IgD-negative memory B cell (primary cell): ENCODE measurements at regions not wholly inside any gene's neighbourhood (a gene's known extent, or its start where the extent isn't known, plus 50 kb on each side); places are given as distances from the start of the nearest gene placed in this dataset.

Experiments used
- H3K27ac Mint-ChIP-seq, 3 donors: one replicate each; pipeline ENCODE4 v1.8.0; 2020 to 2022; ENCODE audit warnings: mild to moderate bottlenecking in 3 of 3, mixed read lengths in 3 of 3, moderate library complexity in 1 of 3
- H3K27me3 Mint-ChIP-seq: one replicate; pipeline ENCODE4 v1.8.0; 2021; ENCODE audit warnings: mixed read lengths
- H3K36me3 Mint-ChIP-seq: one replicate; pipeline ENCODE4 v1.8.0; 2020; ENCODE audit warnings: mild to moderate bottlenecking, mixed read lengths
- H3K4me1 Mint-ChIP-seq, 3 donors: one replicate each; pipeline ENCODE4 v1.8.0; 2020 to 2022; ENCODE audit warnings: mixed read lengths in 3 of 3, mild to moderate bottlenecking in 1 of 3
- H3K4me3 Mint-ChIP-seq, 4 donors: one replicate each; pipeline ENCODE4 v1.8.0; 2020 to 2022; ENCODE audit warnings: mild to moderate bottlenecking in 4 of 4, mixed read lengths in 4 of 4, moderate library complexity in 3 of 4
- H3K9me3 Mint-ChIP-seq, 3 donors: one replicate each; pipeline ENCODE4 v1.8.0; 2020 to 2021; ENCODE audit warnings: mixed read lengths in 3 of 3, mild to moderate bottlenecking in 1 of 3

DNA sequence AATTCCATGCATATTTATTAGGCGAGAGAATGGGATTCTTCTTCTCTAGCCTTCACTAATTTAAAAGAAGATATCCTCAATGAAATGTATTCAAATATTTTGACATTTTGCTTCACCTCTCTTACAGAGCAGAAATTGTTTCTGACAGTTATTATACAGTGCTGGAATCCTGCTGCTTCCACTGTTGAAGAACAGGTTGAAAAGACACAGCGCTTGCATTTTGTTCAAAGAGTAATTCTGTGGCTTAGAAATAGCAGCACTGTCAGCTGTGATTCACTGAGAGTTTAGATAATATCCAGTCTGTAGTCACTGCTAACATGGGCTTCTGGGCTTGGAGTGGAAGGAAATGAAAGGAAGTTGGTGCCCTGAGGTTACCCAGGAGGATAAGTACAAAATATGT, 117.1 kb upstream of the FBXL4 start:
- Mint-ChIP-seq H3K27ac (no peak overlapping the region), H3K4me3 (no peak overlapping the region), H3K4me1 (peaks cover 0 to 1% (median 0%) of the 10 kb centered on the region in 3 donors), H3K36me3 (no peaks in the 10 kb centered on the region), H3K27me3 (no peaks in the 10 kb centered on the region), H3K9me3 (no peaks in the 10 kb centered on the region)

- H3K9me3 Mint-ChIP-seq = peaks cover 0 to 2% (median 0%) of the 10 kb centered on the region in 3 donors
- H3K27me3 Mint-ChIP-seq = no peaks in the 10 kb centered on the region
- H3K4me3 Mint-ChIP-seq = no peak overlapping the region
Measured at GRCh38 chr6:99036672-99037071, 88.9 kb upstream of the FBXL4 start.

GRCh38 chr6:99032396-99032795, 84.7 kb upstream of the FBXL4 start:
- Mint-ChIP-seq H3K4me1 (no peaks in the 10 kb centered on the region), H3K27ac (no peak overlapping the region), H3K27me3 (no peaks in the 10 kb centered on the region), H3K9me3 (peaks cover 2 to 4% (median 2%) of the 10 kb centered on the region in 3 donors), H3K36me3 (no peaks in the 10 kb centered on the region), H3K4me3 (no peak overlapping the region)

More at GRCh38 chr6:99036672-99037071, 88.9 kb upstream of the FBXL4 start:
- H3K36me3 Mint-ChIP-seq = no peaks in the 10 kb centered on the region
- no peak overlapping the region for H3K27ac Mint-ChIP-seq
- no peaks in the 10 kb centered on the region for H3K4me1 Mint-ChIP-seq

GRCh38 chr6:99031957-99032356, 84.2 kb upstream of the FBXL4 start:
- Mint-ChIP-seq H3K27ac (no peak overlapping the region), H3K4me1 (no peaks in the 10 kb centered on the region), H3K36me3 (no peaks in the 10 kb centered on the region), H3K4me3 (no peak overlapping the region), H3K9me3 (peaks cover 5 to 7% (median 7%) of the 10 kb centered on the region in 3 donors), H3K27me3 (no peaks in the 10 kb centered on the region)

GRCh38 chr6:99030915-99031314, 83.2 kb upstream of the FBXL4 start:
- Mint-ChIP-seq H3K4me3 (no peak overlapping the region), H3K27me3 (no peaks in the 10 kb centered on the region), H3K4me1 (no peaks in the 10 kb centered on the region), H3K27ac (no peak overlapping the region), H3K36me3 (no peaks in the 10 kb centered on the region), H3K9me3 (peaks cover 11 to 17% (median 11%) of the 10 kb centered on the region in 3 donors)

DNA sequence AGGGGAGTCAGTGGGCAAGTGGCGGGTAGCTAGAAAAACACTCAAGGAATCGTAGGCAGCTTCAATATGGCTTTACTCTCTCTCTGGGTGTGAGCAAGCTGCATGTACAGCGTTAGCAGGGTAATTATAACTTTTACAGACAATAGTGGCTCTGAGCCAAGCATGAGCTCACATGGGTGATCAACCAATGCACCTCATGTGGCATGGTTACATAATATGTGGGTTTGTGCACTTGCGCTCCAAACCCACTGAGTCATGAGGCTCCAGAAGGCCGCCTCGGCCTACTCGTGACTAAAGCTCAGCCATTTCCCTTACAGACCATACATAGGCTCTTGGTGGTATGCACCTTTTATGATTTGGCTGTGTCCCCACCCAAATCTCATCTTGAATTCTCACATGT, 78.4 kb upstream of the FBXL4 start:
- Mint-ChIP-seq H3K4me1 (no peaks in the 10 kb centered on the region), H3K4me3 (no peak overlapping the region), H3K9me3 (peaks cover 15 to 19% (median 15%) of the 10 kb centered on the region in 3 donors), H3K36me3 (no peaks in the 10 kb centered on the region), H3K27me3 (no peaks in the 10 kb centered on the region), H3K27ac (no peak overlapping the region)

GRCh38 chr6:99024089-99024488, 76.3 kb upstream of the FBXL4 start:
- no peaks in the 10 kb centered on the region for H3K36me3 Mint-ChIP-seq

GRCh38 chr6:99022039-99022609, 74.4 kb upstream of the FBXL4 start:
- Mint-ChIP-seq H3K9me3 (peaks cover 8 to 14% (median 11%) of the 10 kb centered on the region in 3 donors), H3K27me3 (peaks cover 2% of the 10 kb centered on the region), H3K4me3 (no peak overlapping the region), H3K4me1 (no peaks in the 10 kb centered on the region), H3K27ac (no peak overlapping the region), H3K36me3 (no peaks in the 10 kb centered on the region)

More at GRCh38 chr6:99024089-99024488, 76.3 kb upstream of the FBXL4 start:
- no peaks in the 10 kb centered on the region for H3K27me3 Mint-ChIP-seq
- H3K4me1 Mint-ChIP-seq = no peaks in the 10 kb centered on the region
- H3K4me3 Mint-ChIP-seq = no peak overlapping the region
- no peak overlapping the region for H3K27ac Mint-ChIP-seq
- peaks cover 15 to 19% (median 15%) of the 10 kb centered on the region in 3 donors for H3K9me3 Mint-ChIP-seq

- H3K27me3 Mint-ChIP-seq = peaks cover 2% of the 10 kb centered on the region
- H3K4me3 Mint-ChIP-seq = no peak overlapping the region
- no peaks in the 10 kb centered on the region for H3K36me3 Mint-ChIP-seq
- no peaks in the 10 kb centered on the region for H3K9me3 Mint-ChIP-seq
- no peaks in the 10 kb centered on the region for H3K4me1 Mint-ChIP-seq
- H3K27ac Mint-ChIP-seq = no peak overlapping the region
Measured at GRCh38 chr6:99019381-99019780, 71.6 kb upstream of the FBXL4 start.

DNA sequence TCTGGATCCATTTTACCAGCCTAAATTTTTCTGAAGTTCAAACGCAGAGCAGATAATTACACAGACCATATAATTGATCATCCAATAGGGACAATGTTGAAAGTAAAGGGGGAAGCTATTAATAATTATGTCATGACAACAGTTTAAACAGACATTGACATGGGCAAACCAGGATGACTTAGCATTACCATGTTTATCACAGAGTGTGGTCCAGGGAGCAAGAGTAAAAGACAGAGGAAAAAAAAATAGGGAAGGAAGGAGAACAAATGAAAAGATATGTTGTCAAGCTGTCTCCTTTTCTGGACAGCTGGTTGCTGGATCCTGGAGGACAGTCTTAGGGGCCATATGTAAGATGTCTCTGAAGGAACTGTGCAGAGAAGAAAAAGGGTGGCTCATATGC, 69.4 kb upstream of the FBXL4 start:
- H3K27ac Mint-ChIP-seq = no peak overlapping the region
- peaks cover 3% of the 10 kb centered on the region for H3K27me3 Mint-ChIP-seq
- H3K4me3 Mint-ChIP-seq = no peak overlapping the region
- no peaks in the 10 kb centered on the region for H3K9me3 Mint-ChIP-seq
- no peaks in the 10 kb centered on the region for H3K36me3 Mint-ChIP-seq
- H3K4me1 Mint-ChIP-seq = no peaks in the 10 kb centered on the region

DNA sequence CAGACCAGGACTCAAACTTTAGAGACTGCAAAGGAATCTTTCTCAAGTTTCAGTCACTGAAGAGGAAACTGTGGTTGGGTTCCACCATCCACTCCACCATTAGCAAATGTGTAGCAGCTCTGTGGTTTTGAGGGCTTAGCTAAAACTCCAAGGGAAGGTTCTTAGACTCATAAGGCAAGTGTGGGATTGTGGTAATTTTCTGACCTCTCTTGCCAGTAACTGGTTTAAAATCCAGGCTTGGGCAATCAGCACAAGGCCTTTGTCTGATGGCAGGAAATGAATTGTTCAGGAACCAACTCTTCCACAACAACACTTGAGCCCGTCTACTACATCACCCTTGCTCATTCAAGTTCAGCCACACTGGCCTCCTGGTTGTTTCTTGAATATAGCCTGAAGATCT, 68.6 kb upstream of the FBXL4 start:
- Mint-ChIP-seq H3K27ac (no peak overlapping the region), H3K36me3 (no peaks in the 10 kb centered on the region), H3K27me3 (peaks cover 3% of the 10 kb centered on the region), H3K4me1 (no peaks in the 10 kb centered on the region), H3K9me3 (no peaks in the 10 kb centered on the region), H3K4me3 (no peak overlapping the region)

DNA sequence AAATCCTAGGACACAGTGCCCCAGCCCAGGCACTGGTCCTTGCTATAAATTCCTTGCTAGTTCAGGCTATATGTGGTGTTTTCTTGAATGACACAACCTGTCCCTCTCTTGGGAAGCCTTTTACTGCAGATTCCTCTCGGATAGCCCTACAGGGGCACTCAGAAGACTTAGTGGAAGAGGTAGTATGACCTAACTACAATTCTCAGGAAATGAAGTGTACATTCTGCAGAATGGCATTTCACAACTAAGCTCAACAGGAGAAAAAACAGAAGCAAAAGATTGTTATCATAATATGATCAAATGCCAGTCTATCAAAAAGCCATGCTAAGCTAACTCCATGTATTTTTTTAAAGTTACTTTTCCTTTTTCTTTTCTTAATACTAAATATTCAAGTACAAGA, 66.3 kb upstream of the FBXL4 start:
- Mint-ChIP-seq H3K36me3 (no peaks in the 10 kb centered on the region), H3K27me3 (peaks cover 3% of the 10 kb centered on the region), H3K9me3 (no peaks in the 10 kb centered on the region)

GRCh38 chr6:99013661-99014060, 65.9 kb upstream of the FBXL4 start:
- Mint-ChIP-seq H3K4me3 (no peak overlapping the region), H3K9me3 (no peaks in the 10 kb centered on the region), H3K27me3 (peaks cover 5% of the 10 kb centered on the region), H3K4me1 (peaks cover 0 to 2% (median 0%) of the 10 kb centered on the region in 3 donors), H3K27ac (no peak overlapping the region), H3K36me3 (no peaks in the 10 kb centered on the region)

More for the DNA sequence above, 66.3 kb upstream of the FBXL4 start:
- Mint-ChIP-seq H3K4me1 (peaks cover 0 to 2% (median 0%) of the 10 kb centered on the region in 3 donors), H3K27ac (no peak overlapping the region), H3K4me3 (no peak overlapping the region)

GRCh38 chr6:99013145-99013544, 65.4 kb upstream of the FBXL4 start:
- Mint-ChIP-seq H3K9me3 (no peaks in the 10 kb centered on the region), H3K27ac (no peak overlapping the region), H3K36me3 (no peaks in the 10 kb centered on the region), H3K27me3 (peaks cover 6% of the 10 kb centered on the region), H3K4me1 (peaks cover 0 to 2% (median 0%) of the 10 kb centered on the region in 3 donors), H3K4me3 (no peak overlapping the region)

DNA sequence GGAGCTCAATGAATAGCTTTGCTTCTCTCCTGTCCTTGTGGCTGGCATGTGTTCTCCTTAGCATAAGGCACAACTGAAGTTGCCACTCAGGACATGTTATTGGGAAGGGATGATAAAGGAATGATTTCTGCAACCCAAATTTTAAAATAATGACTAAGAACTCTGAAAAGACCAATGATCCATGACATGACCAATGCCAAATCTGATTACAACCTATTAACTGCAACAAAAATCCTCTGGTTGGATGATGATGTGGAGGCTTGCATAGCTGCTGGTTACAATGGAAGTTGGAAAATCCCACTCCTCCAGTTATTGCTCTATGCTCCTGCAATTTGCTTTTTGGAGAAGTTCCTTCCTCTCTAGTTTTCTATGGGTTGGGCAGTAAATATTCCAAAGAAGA, 63.4 kb upstream of the FBXL4 start:
- H3K36me3 Mint-ChIP-seq = no peaks in the 10 kb centered on the region
- no peaks in the 10 kb centered on the region for H3K9me3 Mint-ChIP-seq
- no peak overlapping the region for H3K27ac Mint-ChIP-seq
- H3K27me3 Mint-ChIP-seq = peaks cover 5% of the 10 kb centered on the region
- peaks cover 0 to 2% (median 0%) of the 10 kb centered on the region in 3 donors for H3K4me1 Mint-ChIP-seq
- H3K4me3 Mint-ChIP-seq = no peak overlapping the region

GRCh38 chr6:99002831-99003230, 55.1 kb upstream of the FBXL4 start:
- H3K4me1 Mint-ChIP-seq = no peaks in the 10 kb centered on the region
- no peak overlapping the region for H3K4me3 Mint-ChIP-seq
- H3K27ac Mint-ChIP-seq = no peak overlapping the region
- H3K9me3 Mint-ChIP-seq = no peaks in the 10 kb centered on the region
- no peaks in the 10 kb centered on the region for H3K27me3 Mint-ChIP-seq
- no peaks in the 10 kb centered on the region for H3K36me3 Mint-ChIP-seq
